H9 (cell line): ENCODE measurements at regions not wholly inside any gene's neighbourhood (a gene's known extent, or its start where the extent isn't known, plus 50 kb on each side); places are given as distances from the start of the nearest gene placed in this dataset.

Source experiments
- DNase-seq: peaks from one replicate; pipeline ENCODE4 v3.0.0-alpha.2; 2017
- H2AFZ ChIP-seq: one replicate; pipeline ENCODE4 v1.6.1; 2013; ENCODE audit warnings: mild to moderate bottlenecking, low read length, control low read depth, moderate library complexity
- H2AK5ac ChIP-seq: 2 replicates; pipeline ENCODE4 v1.6.1; 2013; ENCODE audit warnings: low read length, control low read depth, mixed read lengths; ENCODE audit not compliant: insufficient read length
- H2BK120ac ChIP-seq: one replicate; pipeline ENCODE4 v1.6.1; 2013; ENCODE audit warnings: low read depth, mild to moderate bottlenecking, low read length, control low read depth, inconsistent platforms; ENCODE audit not compliant: poor library complexity, severe bottlenecking
- H2BK12ac ChIP-seq: 2 replicates; pipeline ENCODE4 v1.6.1; 2013; ENCODE audit warnings: low read length, control low read depth, mixed read lengths, low read depth; ENCODE audit not compliant: insufficient read length
- H2BK15ac ChIP-seq: 2 replicates; pipeline ENCODE4 v1.6.1; 2013; ENCODE audit warnings: low read depth, low read length, control low read depth
- H2BK20ac ChIP-seq: one replicate; pipeline ENCODE4 v1.6.1; 2013; ENCODE audit warnings: low read depth, mild to moderate bottlenecking, low read length, control low read depth, inconsistent platforms; ENCODE audit not compliant: poor library complexity, severe bottlenecking
- H2BK5ac ChIP-seq: 2 replicates; pipeline ENCODE4 v1.6.1; 2013; ENCODE audit warnings: low read length, control low read depth, mixed read lengths; ENCODE audit not compliant: insufficient read length
- H3K14ac ChIP-seq: 2 replicates; pipeline ENCODE4 v1.6.1; 2013; ENCODE audit warnings: low read length, control low read depth; ENCODE audit not compliant: insufficient read depth
- H3K18ac ChIP-seq: 2 replicates; pipeline ENCODE4 v1.6.1; 2013; ENCODE audit warnings: low read depth, mild to moderate bottlenecking, mixed read lengths, low read length, control low read depth; ENCODE audit not compliant: insufficient read length
- H3K23ac ChIP-seq: 2 replicates; pipeline ENCODE4 v1.6.1; 2013; ENCODE audit warnings: low read length, control low read depth, mixed read lengths, low read depth; ENCODE audit not compliant: insufficient read length
- H3K23me2 ChIP-seq: 2 replicates; pipeline ENCODE4 v1.6.1; 2013; ENCODE audit warnings: low read depth, mild to moderate bottlenecking, mixed read lengths, low read length, control low read depth; ENCODE audit not compliant: insufficient read length, poor library complexity, severe bottlenecking
- H3K27ac ChIP-seq: 2 replicates; pipeline ENCODE4 v1.5.1; 2013; ENCODE audit warnings: low read length, control low read depth, mixed read lengths, low read depth; ENCODE audit not compliant: insufficient read length
- H3K27me3 ChIP-seq: 2 replicates; pipeline ENCODE4 v1.6.1; 2013; ENCODE audit warnings: low read length, control low read depth, inconsistent platforms; ENCODE audit not compliant: insufficient read depth
- H3K4ac ChIP-seq: 2 replicates; pipeline ENCODE4 v1.6.1; 2013; ENCODE audit warnings: low read depth, mild to moderate bottlenecking, control low read depth, inconsistent platforms, low read length, moderate library complexity
- H3K4me1 ChIP-seq: 2 replicates; pipeline ENCODE4 v1.6.1; 2013; ENCODE audit warnings: low read length, control low read depth, inconsistent platforms; ENCODE audit not compliant: insufficient read depth
- H3K4me2 ChIP-seq: 2 replicates; pipeline ENCODE4 v1.6.1; 2013; ENCODE audit warnings: low read length, control low read depth, mixed read lengths; ENCODE audit not compliant: insufficient read length, insufficient read depth
- H3K56ac ChIP-seq: 2 replicates; pipeline ENCODE4 v1.6.1; 2013; ENCODE audit warnings: low read depth, mild to moderate bottlenecking, mixed read lengths, low read length, control low read depth; ENCODE audit not compliant: insufficient read length
- H3K79me1 ChIP-seq: 2 replicates; pipeline ENCODE4 v1.6.1; 2013; ENCODE audit warnings: low read depth, mild to moderate bottlenecking, moderate library complexity, low read length, control low read depth, inconsistent platforms; ENCODE audit not compliant: insufficient read depth, poor library complexity, severe bottlenecking
- H3K79me2 ChIP-seq: 2 replicates; pipeline ENCODE4 v1.6.1; 2013; ENCODE audit warnings: low read length, control low read depth, inconsistent platforms; ENCODE audit not compliant: insufficient read depth
- H3K9ac ChIP-seq: 2 replicates; pipeline ENCODE4 v1.6.1; 2013; ENCODE audit warnings: low read length, control low read depth, mixed read lengths; ENCODE audit not compliant: insufficient read length; ENCODE audit errors: extremely low read depth
- H3K9me3 ChIP-seq: one replicate; pipeline ENCODE4 v1.6.1; 2013; ENCODE audit warnings: low read depth, low read length, inconsistent platforms; ENCODE audit not compliant: control insufficient read depth
- H3T11ph ChIP-seq: one replicate; pipeline ENCODE4 v1.6.1; 2013; ENCODE audit warnings: mild to moderate bottlenecking, low read length, control low read depth, inconsistent platforms
- H4K20me1 ChIP-seq: one replicate; pipeline ENCODE4 v1.6.1; 2013; ENCODE audit not compliant: control insufficient read depth, insufficient read length, insufficient read depth
- H4K5ac ChIP-seq: 2 replicates; pipeline ENCODE4 v1.6.1; 2013; ENCODE audit warnings: low read depth, mild to moderate bottlenecking, mixed read lengths, low read length, control low read depth; ENCODE audit not compliant: insufficient read length
- H4K8ac ChIP-seq: replicated peaks from 2 replicates; pipeline ENCODE4 v1.6.1; 2013; ENCODE audit warnings: low read length, control low read depth, mixed read lengths, low read depth; ENCODE audit not compliant: insufficient read length
- H4K91ac ChIP-seq: 2 replicates; pipeline ENCODE4 v1.6.1; 2013; ENCODE audit warnings: low read depth, mild to moderate bottlenecking, moderate library complexity, mixed read lengths, low read length, control low read depth; ENCODE audit not compliant: insufficient read length
- H3K27ac Mint-ChIP-seq, 3 experiments: 2 replicates in 2 of 3; 3 replicates in 1 of 3; pipeline ENCODE4 v1.8.0; 2020 to 2021; ENCODE audit warnings: mixed read lengths in 3 of 3, mild to moderate bottlenecking in 1 of 3, moderate library complexity in 1 of 3
- H3K27me3 Mint-ChIP-seq: 2 replicates; pipeline ENCODE4 v1.8.0; 2021; ENCODE audit warnings: low read depth, mild to moderate bottlenecking, moderate library complexity, mixed read lengths
- H3K36me3 Mint-ChIP-seq, 3 experiments: 2 replicates in 2 of 3; 3 replicates in 1 of 3; pipeline ENCODE4 v1.8.0; 2020 to 2021; ENCODE audit warnings: low read depth in 3 of 3, mixed read lengths in 3 of 3; ENCODE audit not compliant: insufficient read depth in 1 of 3
- H3K4me1 Mint-ChIP-seq, 2 experiments: 2 replicates each; pipeline ENCODE4 v1.8.0; 2020; ENCODE audit warnings: mixed read lengths in 2 of 2
- H3K4me3 Mint-ChIP-seq, 2 experiments: 2 replicates in 1 of 2; 3 replicates in 1 of 2; pipeline ENCODE4 v1.8.0; 2020 to 2021; ENCODE audit warnings: mild to moderate bottlenecking in 2 of 2, mixed read lengths in 2 of 2, moderate library complexity in 1 of 2
- H3K9me3 Mint-ChIP-seq, 2 experiments: 2 replicates in 1 of 2; 3 replicates in 1 of 2; pipeline ENCODE4 v1.8.0; 2020; ENCODE audit warnings: mild to moderate bottlenecking in 2 of 2, mixed read lengths in 2 of 2, moderate library complexity in 1 of 2
- CTCF ChIP-seq: fragments of 200-600 bp; sonication (generic); conservative IDR thresholded peaks from 3 replicates; pipeline ENCODE4 v1.8.0; 2021; ENCODE audit warnings: antibody characterized with exemption, mild to moderate bottlenecking
- WGBS: extraction: QIAGEN DNeasy Blood & Tissue Kit; methylation state at CpG from one replicate; pipeline ENCODE4 v1.1.7; 2013; ENCODE audit warnings: missing lambda C conversion rate, low lambda C conversion rate, mixed read lengths; ENCODE audit not compliant: insufficient read length; ENCODE audit errors: extremely low coverage; 5-methylcytosine and 5-hydroxymethylcytosine counted together

DNA sequence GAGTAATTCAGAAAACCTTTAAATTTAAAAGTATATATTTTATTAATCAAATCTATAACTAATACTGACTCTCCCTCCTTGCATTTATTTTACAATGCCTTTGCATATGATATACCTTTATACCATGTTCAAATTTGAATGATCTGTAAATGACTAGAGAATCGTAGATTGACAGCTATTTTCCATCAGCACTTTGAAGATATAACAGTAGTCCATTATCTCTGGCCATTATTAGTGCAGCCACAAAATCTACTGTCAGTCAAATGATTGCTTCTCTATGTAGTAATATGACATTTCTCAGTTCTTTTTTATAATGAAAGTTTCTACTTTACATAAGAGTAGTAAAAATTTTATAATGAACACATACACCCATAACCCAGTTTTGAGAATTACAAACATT lies 1054.8 kb upstream of the B3GALT2 start:
- H3K18ac ChIP-seq = no peak overlapping the region
- Mint-ChIP-seq H3K9me3 (no peaks in the 10 kb centered on the region; a peak in 1 of 5 replicates), H3K27ac (no peak overlapping the region), H3K27me3 (no peaks in the 10 kb centered on the region), H3K4me3 (no peak overlapping the region), H3K4me1 (no peaks in the 10 kb centered on the region), H3K36me3 (no peaks in the 10 kb centered on the region)
- no peak overlapping the region for H2AK5ac ChIP-seq
- DNase-seq = no peak
- H2BK5ac ChIP-seq = no peak overlapping the region
- no peak overlapping the region for H2BK12ac ChIP-seq
- H3K23me2 ChIP-seq = no peaks in the 10 kb centered on the region
- no peak overlapping the region for H3K4me2 ChIP-seq
- H2BK20ac ChIP-seq = no peak overlapping the region
- no peak overlapping the region for H2AFZ ChIP-seq
- no peak overlapping the region for H3K27ac ChIP-seq
- no peaks in the 10 kb centered on the region for H3K79me1 ChIP-seq
- WGBS = no CpG with 5 or more reads among the region's 1 CpG
- H3K4me1 ChIP-seq = no peaks in the 10 kb centered on the region
- no peaks in the 10 kb centered on the region for H4K20me1 ChIP-seq
- no peak for TF ChIP-seq CTCF
- no peak overlapping the region for H4K8ac ChIP-seq
- no peaks in the 10 kb centered on the region for H3K27me3 ChIP-seq
- no peaks in the 10 kb centered on the region for H3K79me2 ChIP-seq
- H4K5ac ChIP-seq = no peak overlapping the region
- H3K56ac ChIP-seq = no peak overlapping the region
- no peak overlapping the region for H3K9ac ChIP-seq
- H4K91ac ChIP-seq = no peak overlapping the region
- no peak overlapping the region for H3T11ph ChIP-seq
- no peak overlapping the region for H3K4ac ChIP-seq
- no peak overlapping the region for H2BK120ac ChIP-seq
- no peaks in the 10 kb centered on the region for H3K9me3 ChIP-seq
- no peak overlapping the region for H2BK15ac ChIP-seq
- no peak overlapping the region for H3K14ac ChIP-seq
- no peak overlapping the region for H3K23ac ChIP-seq
